SW 1271 (cell line): ENCODE measurements at regions not wholly inside any gene's neighbourhood (a gene's known extent, or its start where the extent isn't known, plus 50 kb on each side); places are given as distances from the start of the nearest gene placed in this dataset.
"Not testable (repeated sequence)": the region's sequence is repeated elsewhere in the genome, so short reads cannot be mapped to it uniquely, and the experiment has no call there.

ENCODE experiments used
- DNase-seq, 2 experiments: peaks; one replicate each; lab custom pipeline; 2025; lab: John Stamatoyannopoulos, UW

GRCh38 chr9:78674874-78675273 lies 377.9 kb downstream of the PSAT1 start:
- no peak for DNase-seq

- DNase-seq, result no peak
Observed at GRCh38 chr9:78676009-78676408, 379.1 kb downstream of the PSAT1 start.

GRCh38 chr9:78676623-78677022 lies 379.7 kb downstream of the PSAT1 start:
- DNase-seq, result no peak

GRCh38 chr9:78677326-78677725 lies 380.4 kb downstream of the PSAT1 start:
- DNase-seq, result no peak

- no peak for DNase-seq
Observed at GRCh38 chr9:78678877-78679276, 382.0 kb downstream of the PSAT1 start.

GRCh38 chr9:78680196-78680595 lies 383.3 kb downstream of the PSAT1 start:
- no peak for DNase-seq

- no peak for DNase-seq
Observed at GRCh38 chr9:78682216-78682615, 385.3 kb downstream of the PSAT1 start.

GRCh38 chr9:78685471-78685870 lies 388.5 kb downstream of the PSAT1 start:
- no peak for DNase-seq

GRCh38 chr9:78688796-78689195 lies 391.9 kb downstream of the PSAT1 start:
- no peak for DNase-seq

GRCh38 chr9:78691542-78691941 lies 394.6 kb downstream of the PSAT1 start:
- DNase-seq, result no peak

GRCh38 chr9:78692871-78693270 lies 395.9 kb downstream of the PSAT1 start:
- DNase-seq, result no peak

GRCh38 chr9:78694974-78695373 lies 398.0 kb downstream of the PSAT1 start:
- DNase-seq, result no peak

GRCh38 chr9:78695519-78695918 lies 398.6 kb downstream of the PSAT1 start:
- no peak for DNase-seq

- DNase-seq, result no peak
Observed at GRCh38 chr9:78697618-78698017, 400.7 kb downstream of the PSAT1 start.

- no peak for DNase-seq
Observed at GRCh38 chr9:78698371-78698770, 401.4 kb downstream of the PSAT1 start.

GRCh38 chr9:78699217-78699616 lies 402.3 kb downstream of the PSAT1 start:
- not testable (repeated sequence) for DNase-seq

GRCh38 chr9:78704153-78704552 lies 407.2 kb downstream of the PSAT1 start:
- not testable (repeated sequence) for DNase-seq

- no peak for DNase-seq
Observed at GRCh38 chr9:78707080-78707479, 410.2 kb downstream of the PSAT1 start.

- peak in 1 of 2 experiments; percentile 58 for DNase-seq
Observed at GRCh38 chr9:78707481-78707991, 410.6 kb downstream of the PSAT1 start.

GRCh38 chr9:78712903-78713613 lies 416.1 kb downstream of the PSAT1 start:
- DNase-seq, result no peak

GRCh38 chr9:78713614-78714405 lies 416.9 kb downstream of the PSAT1 start:
- no peak for DNase-seq

GRCh38 chr9:78714576-78714975 lies 417.7 kb downstream of the PSAT1 start:
- DNase-seq, result no peak

- not testable (repeated sequence) for DNase-seq
Observed at GRCh38 chr9:78719029-78719428, 422.1 kb downstream of the PSAT1 start.
